HAP-1 (cell line): ENCODE measurements at regions not wholly inside any gene's neighbourhood (a gene's known extent, or its start where the extent isn't known, plus 50 kb on each side); places are given as distances from the start of the nearest gene placed in this dataset.
"Not testable (repeated sequence)": the region's sequence is repeated elsewhere in the genome, so short reads cannot be mapped to it uniquely, and the experiment has no call there.

Source experiments
- DNase-seq, 2 experiments: peaks; one replicate each; pipeline ENCODE4 v3.0.0-alpha.2; 2016 to 2020; ENCODE audit warnings: low spot score in 2 of 2
- H3K27me3 ChIP-seq: fragments of 250-450 bp; sonication (Bioruptor Pico); 2 replicates; pipeline ENCODE4 v1.5.1; 2020; ENCODE audit warnings: low read depth, mild to moderate bottlenecking, moderate library complexity
- H3K36me3 ChIP-seq: fragments of 250-450 bp; sonication (Bioruptor Pico); replicated peaks from 2 replicates; pipeline ENCODE4 v1.5.1; 2020; ENCODE audit warnings: mild to moderate bottlenecking
- H3K4me1 ChIP-seq: fragments of 250-450 bp; sonication (Bioruptor Pico); 2 replicates; pipeline ENCODE4 v1.5.1; 2020; ENCODE audit warnings: mild to moderate bottlenecking
- H3K4me3 ChIP-seq: fragments of 250-450 bp; sonication (Bioruptor Pico); 2 replicates; pipeline ENCODE4 v1.5.1; 2020; ENCODE audit warnings: mild to moderate bottlenecking, moderate library complexity
- H3K9me3 ChIP-seq: fragments of 250-450 bp; sonication (Bioruptor Pico); 2 replicates; pipeline ENCODE4 v1.5.1; 2020; ENCODE audit warnings: mild to moderate bottlenecking, moderate library complexity
- in situ Hi-C: fragments of 300-500 bp; cut with MboI; formaldehyde crosslinking; loops from 3 replicates; pipeline ENCODE4 v1.14.3; 2020; ENCODE audit warnings: low sequenced_read_pairs, inconsistent platforms, mixed read lengths

DNA sequence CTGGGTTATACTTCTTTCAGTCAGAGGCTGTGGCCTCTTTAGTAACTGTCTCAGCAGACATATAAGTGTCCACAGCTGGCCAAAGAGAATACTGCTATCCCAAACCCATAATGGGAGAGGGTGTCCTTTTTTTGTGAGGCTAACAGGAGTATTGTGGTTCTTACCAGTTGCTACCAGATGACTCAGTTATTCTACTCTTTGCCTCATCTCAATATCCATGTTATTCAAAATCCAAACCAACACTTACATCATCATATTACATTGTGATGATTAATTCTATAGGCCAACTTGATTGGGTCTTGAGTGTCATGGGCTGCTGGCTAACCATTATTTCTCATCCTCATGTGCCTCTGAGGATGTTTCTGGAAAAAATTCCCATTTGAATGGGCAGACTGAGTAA, 120.9 kb downstream of the TMEM168 start:
- Histone ChIP-seq H3K9me3 (no peaks in the 10 kb centered on the region), H3K27me3 (no peaks in the 10 kb centered on the region; the same call in 1 of the 2 replicates), H3K4me3 (no peak overlapping the region), H3K4me1 (no peaks in the 10 kb centered on the region), H3K36me3 (no peaks in the 10 kb centered on the region)
- in situ Hi-C loops = no loop called here
- no peak for DNase-seq

DNA sequence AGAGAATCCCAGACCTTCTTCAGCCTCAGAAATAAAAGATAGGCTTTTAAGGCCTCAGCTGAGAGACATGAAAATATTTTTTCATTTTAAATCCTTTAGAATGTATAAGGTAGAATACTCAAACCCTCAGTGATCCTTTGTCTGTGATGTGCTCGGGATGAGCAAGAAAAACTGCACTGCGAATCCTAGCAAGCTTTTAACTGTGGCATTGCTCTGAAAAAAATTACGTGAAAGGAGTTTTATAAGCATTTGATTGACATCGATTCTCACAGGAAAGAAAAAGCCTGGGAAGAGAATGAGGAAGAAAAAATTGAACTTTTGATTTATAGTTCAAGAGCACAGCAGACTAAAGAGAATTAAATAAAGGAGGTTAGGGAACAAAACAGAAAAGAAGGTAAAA, 120.0 kb downstream of the TMEM168 start:
- DNase-seq = no peak
- H3K4me3 ChIP-seq = no peak overlapping the region
- H3K9me3 ChIP-seq = no peaks in the 10 kb centered on the region
- no peaks in the 10 kb centered on the region; the same call in 1 of the 2 replicates for H3K27me3 ChIP-seq
- in situ Hi-C loops = no loop called here
- H3K4me1 ChIP-seq = no peaks in the 10 kb centered on the region
- H3K36me3 ChIP-seq = no peaks in the 10 kb centered on the region

DNA sequence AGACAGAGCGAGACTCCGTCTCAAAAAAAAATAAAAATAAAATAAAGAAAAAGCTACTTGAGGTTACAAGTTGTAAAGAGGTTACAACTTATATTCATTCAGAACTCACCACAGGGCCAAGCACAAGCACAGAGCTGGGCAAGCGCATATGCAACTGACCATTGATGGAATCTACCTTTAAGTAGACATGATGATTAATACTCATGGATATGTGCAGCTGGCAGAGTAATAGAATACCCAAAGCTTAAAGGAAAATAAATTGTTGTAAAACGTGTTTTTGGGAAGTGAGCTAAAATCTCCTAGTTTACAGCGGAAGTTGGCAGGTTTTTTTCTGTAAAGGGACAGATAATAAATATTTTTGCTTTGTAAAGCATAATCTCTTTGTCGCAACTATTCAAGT, 111.6 kb downstream of the TMEM168 start:
- Histone ChIP-seq H3K9me3 (no peaks in the 10 kb centered on the region), H3K27me3 (no peaks in the 10 kb centered on the region), H3K36me3 (no peaks in the 10 kb centered on the region), H3K4me1 (no peaks in the 10 kb centered on the region), H3K4me3 (no peak overlapping the region)
- no peak for DNase-seq
- in situ Hi-C loops = no loop called here

DNA sequence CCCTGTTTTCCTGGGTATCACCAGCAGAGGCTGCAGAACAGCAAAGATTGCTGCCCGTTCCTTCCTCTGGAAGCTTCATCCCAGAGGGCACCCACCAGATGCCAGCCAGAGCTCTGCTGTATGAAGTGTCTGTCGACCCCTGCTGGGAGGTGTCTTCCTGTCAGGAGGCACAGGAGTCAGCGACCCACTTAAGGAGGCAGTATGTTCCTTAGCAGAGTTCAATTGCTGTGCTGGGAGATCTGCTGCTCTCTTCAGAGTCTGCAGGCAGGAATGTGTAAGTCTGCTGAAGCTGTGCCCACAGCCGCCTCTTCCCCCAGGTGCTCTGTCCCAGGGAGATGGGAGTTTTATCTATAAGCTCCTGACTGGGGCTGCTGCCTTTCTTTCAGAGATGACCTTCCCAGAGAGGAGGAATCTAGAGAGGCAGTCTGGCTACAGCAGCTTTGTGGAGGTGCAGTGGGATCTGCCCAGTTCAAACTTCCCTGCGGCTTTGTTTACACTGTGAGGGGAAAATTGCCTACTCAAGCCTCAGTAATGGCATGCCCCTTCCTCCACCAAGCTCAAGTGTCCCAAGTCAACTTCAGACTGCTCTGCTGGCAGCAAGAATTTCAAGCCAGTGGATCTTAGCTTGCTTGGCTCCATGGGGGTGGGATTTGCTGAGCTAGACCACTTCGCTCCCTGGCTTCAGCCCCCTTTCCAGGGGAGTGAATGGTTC, 100.6 kb downstream of the TMEM168 start:
- H3K9me3 ChIP-seq, H3K4me1 ChIP-seq, in situ Hi-C loops, H3K36me3 ChIP-seq, DNase-seq, H3K4me3 ChIP-seq, H3K27me3 ChIP-seq: not testable (repeated sequence)

- in situ Hi-C loops = no loop called here
Observed at GRCh38 chr7:112692333-112692732, 97.9 kb downstream of the TMEM168 start.

DNA sequence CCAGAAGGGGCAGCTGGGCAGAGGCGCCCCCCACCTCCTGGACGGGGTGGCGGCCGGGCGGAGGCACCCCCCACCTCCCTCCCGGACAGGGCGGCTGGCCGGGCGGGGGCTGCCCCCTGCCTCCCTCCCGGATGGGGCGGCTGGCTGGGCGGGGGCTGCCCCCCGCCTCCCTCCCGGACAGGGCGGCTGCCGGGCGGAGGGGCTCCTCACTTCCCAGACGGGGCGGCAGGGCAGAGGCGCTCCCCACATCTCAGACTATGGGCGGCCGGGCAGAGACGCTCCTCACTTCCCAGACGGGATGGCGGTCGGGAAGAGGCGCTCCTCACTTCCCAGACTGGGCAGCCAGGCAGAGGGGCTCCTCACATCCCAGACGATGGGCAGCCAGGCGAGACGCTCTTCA, 93.0 kb downstream of the TMEM168 start:
- in situ Hi-C loops, H3K9me3 ChIP-seq, H3K36me3 ChIP-seq, H3K27me3 ChIP-seq, H3K4me1 ChIP-seq, H3K4me3 ChIP-seq, DNase-seq: not testable (repeated sequence)

More at GRCh38 chr7:112692333-112692732, 97.9 kb downstream of the TMEM168 start:
- Histone ChIP-seq H3K4me3 (no peak overlapping the region), H3K27me3 (no peaks in the 10 kb centered on the region), H3K4me1 (no peaks in the 10 kb centered on the region), H3K36me3 (no peaks in the 10 kb centered on the region), H3K9me3 (no peaks in the 10 kb centered on the region; the same call in 1 of the 2 replicates)
- DNase-seq = no peak

DNA sequence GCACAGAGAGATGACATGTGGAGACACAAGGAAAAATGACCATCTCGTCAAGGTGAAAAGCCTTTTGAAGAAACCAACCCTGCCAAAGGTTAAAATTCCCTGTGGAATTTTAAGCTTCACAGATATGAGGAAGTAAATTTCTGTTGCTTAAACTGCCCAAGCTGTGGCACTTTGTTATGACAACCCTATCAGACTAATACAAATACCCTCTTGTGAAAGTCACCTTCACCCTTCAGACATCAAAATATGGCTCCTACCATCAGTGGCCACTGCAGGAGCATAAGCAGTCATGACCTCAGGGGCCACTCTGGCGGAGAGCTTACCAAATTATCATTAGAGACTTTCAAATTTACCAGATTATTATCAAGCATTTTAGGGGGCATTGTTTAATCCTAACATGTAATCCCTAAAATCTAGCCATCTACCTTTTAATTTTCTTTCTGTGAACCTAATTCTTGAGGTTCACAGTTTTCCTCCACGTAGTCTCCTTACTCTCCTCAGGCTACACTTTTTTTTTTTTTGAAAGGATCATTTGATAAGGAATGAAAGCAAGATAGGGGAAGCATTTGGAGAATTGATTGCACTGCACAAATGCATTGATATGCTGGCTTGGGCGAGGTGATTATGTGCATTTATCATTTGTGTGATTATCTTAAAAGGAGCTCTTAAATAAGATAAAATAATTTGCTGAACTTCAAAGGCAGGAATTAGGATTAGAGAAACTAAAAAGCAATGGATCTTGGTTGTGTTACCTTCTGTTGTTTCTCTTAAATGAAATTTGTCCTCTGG, 90.3 kb downstream of the TMEM168 start:
- in situ Hi-C loops = no loop called here

DNA sequence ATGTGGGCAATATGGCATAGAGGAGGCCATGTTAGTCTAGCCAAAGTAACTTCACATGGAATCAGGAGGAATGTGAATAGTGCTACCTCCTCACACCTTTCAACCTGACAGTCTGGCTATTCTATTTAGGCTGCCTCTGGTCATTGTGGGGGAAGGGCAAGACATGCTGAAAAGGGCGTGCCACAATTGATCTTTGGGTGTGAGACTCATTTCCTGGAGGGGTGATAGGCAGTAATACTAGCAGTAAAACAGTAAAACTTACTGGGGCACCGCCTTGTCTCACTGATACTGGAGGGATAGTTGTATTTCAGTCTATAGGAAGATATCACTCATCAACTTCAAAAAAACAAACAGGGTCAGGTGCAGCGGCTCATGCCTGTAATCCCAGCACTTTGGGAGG, 88.7 kb downstream of the TMEM168 start:
- in situ Hi-C loops = no loop called here
- DNase-seq = no peak
- no peaks in the 10 kb centered on the region for H3K27me3 ChIP-seq
- H3K9me3 ChIP-seq = no peaks in the 10 kb centered on the region
- no peaks in the 10 kb centered on the region for H3K4me1 ChIP-seq
- H3K36me3 ChIP-seq = no peaks in the 10 kb centered on the region
- H3K4me3 ChIP-seq = no peak overlapping the region

More for the DNA sequence above, 90.3 kb downstream of the TMEM168 start:
- Histone ChIP-seq H3K27me3 (no peaks in the 10 kb centered on the region), H3K9me3 (no peaks in the 10 kb centered on the region), H3K4me3 (no peak overlapping the region), H3K36me3 (no peaks in the 10 kb centered on the region), H3K4me1 (no peaks in the 10 kb centered on the region)
- no peak for DNase-seq

DNA sequence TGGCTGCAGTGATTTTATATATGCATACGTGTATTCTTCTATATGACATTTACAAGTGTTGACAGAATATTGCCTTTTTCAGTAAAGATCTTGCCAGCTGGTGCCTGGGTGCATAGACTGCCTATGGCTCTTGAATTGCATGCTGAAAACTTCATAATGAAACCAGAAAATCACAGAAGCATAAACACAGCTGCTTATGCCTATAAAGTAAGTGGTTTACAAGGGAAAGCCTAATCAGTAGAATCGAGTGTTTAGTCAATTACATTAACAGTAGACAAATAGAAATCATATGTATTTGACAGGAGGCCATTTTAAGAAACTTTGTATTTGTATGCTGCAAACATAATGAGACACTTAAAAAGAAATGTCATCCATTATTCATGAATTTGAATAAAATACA, 82.5 kb downstream of the TMEM168 start:
- Histone ChIP-seq H3K36me3 (no peaks in the 10 kb centered on the region), H3K4me3 (no peak overlapping the region), H3K4me1 (no peaks in the 10 kb centered on the region), H3K9me3 (no peaks in the 10 kb centered on the region), H3K27me3 (no peaks in the 10 kb centered on the region)
- in situ Hi-C loops = no loop called here
- DNase-seq = no peak

DNA sequence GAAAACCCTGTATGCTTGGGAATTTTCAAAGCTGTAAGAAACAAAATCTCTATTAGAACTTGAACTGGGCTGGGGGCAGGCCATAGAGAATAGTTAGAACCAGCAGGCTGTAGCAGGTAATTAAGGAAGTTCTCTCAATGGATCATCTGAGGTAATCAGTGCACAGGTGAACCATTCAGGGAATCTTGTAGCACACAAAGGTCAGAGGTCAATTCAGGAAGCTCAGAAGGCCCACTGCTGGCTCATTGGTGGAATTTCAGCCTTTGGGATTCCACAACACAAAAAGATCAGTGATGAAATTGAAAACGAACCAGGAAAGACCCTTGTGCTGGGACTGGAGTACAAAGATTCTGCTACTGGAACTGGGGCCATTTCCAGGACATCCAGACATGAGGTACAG, 82.0 kb downstream of the TMEM168 start:
- H3K4me1 ChIP-seq = no peaks in the 10 kb centered on the region
- H3K9me3 ChIP-seq = no peaks in the 10 kb centered on the region
- in situ Hi-C loops = no loop called here
- DNase-seq = no peak
- no peaks in the 10 kb centered on the region for H3K27me3 ChIP-seq
- H3K4me3 ChIP-seq = no peak overlapping the region
- H3K36me3 ChIP-seq = no peaks in the 10 kb centered on the region
